Activated T-helper 9 cell treated with anti-CD3 and anti-CD28 coated beads, Interleukin-2, amount 50 U/mL, for 16 hours (primary cell): ENCODE measurements at regions not wholly inside any gene's neighbourhood (a gene's known extent, or its start where the extent isn't known, plus 50 kb on each side); places are given as distances from the start of the nearest gene placed in this dataset.
A peak's percentile ranks its signal among the peaks of the same experiment; 100 is the strongest.
"Not testable (repeated sequence)": the region's sequence is repeated elsewhere in the genome, so short reads cannot be mapped to it uniquely, and the experiment has no call there.

Experiments used
- DNase-seq: peaks from one replicate; pipeline ENCODE4 v3.0.0-alpha.2; 2020; ENCODE audit warnings: low read depth

GRCh38 chrX:50967736-50968135, 57.2 kb downstream of the BMP15 start:
- no peak for DNase-seq

DNA sequence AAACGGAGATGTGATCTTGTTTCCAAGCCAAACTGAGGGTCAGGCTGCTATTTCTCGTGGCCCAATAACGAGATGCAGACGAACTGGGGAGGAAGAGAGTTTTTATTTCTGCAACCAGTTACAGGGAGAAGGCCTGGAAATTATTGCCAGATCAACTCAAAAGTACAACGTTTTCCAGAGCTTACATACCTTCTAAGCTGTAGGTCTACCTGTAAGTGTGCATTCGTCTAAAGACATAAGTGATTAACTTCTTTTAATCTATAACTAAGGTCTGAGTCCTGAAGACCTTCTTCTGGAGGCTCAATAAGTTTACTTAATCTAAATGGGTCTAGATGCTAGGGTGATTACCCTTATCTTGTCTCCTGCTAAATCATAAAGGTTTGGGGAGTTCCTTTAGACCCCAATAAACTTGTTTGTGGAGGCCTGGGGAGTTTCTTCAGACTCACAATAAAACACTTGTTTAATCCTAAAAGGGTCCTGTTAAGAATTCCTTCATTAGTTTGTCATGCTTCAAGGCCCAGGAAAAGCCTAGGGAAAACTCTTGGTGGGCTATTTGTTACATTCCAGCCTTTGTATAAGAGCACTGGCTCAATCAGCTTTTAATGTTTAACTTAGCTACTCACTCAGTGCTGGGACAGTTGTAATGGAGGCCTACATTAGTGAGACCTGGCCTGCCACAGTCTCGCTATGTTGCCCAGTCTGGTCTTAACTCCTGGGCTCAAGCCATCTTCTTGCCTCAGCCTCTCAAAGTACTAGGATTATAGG, 58.5 kb downstream of the BMP15 start:
- not testable (repeated sequence) for DNase-seq

- DNase-seq, result no peak
Observed at GRCh38 chrX:50971395-50971794, 60.9 kb downstream of the BMP15 start.

GRCh38 chrX:50973199-50973598, 62.7 kb downstream of the BMP15 start:
- no peak for DNase-seq

DNA sequence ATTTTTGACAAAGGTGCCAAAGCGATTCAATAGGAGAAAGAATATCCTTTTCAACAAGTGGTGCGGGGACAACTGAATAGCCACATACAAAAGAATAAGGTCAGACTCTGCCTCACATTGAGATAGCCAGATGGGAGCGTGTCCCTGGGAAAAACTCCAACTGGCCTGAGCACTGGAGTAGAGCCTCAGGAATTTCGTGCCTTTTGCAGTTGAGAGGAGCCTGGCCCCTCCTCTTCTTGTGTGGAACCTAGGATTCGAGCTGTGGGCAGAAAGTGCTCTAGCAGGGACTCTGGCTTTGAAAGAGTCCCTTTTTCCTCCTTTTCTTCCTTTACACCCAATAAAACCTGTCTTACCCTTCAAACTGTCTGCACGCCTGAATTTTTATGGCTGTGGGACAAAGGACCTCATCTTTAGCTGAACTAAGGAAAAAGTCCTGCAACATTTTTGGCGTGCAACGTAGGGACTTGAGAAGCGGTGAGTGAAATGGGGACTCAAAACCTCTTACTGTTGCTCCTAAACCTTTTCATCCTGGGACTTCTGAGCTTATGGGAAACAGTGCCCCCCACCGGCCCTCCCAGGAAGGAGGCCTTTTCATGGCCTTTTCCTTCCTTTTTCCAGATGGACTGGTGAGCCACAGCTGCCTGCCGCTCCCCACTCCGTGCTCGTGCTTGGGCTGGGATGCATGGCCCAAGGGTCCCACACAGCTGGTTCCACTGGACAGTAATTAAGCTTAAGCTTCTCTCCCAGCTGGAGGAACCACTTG, 68.6 kb downstream of the BMP15 start:
- no peak for DNase-seq

- DNase-seq, result no peak
Observed at GRCh38 chrX:50980251-50980650, 69.7 kb downstream of the BMP15 start.

DNA sequence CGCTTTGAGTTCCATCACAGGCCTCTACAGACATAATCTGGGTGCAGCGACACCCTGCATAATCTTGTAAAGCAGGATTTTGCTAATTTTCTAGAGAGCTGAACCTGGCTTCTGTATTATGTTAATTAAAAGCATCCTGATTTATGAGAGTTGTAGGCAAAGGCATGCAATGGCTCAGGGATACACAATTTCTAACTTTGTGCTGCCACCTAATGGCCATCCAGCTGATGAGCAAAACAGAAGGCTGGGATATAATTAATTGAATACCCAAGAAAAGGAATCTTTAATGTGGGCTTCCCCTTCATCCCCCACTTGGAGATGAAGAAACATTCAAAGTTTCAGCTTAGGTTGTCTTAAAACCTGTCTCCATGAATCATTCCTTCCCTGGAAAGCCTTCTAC, 78.1 kb downstream of the BMP15 start:
- no peak for DNase-seq

DNA sequence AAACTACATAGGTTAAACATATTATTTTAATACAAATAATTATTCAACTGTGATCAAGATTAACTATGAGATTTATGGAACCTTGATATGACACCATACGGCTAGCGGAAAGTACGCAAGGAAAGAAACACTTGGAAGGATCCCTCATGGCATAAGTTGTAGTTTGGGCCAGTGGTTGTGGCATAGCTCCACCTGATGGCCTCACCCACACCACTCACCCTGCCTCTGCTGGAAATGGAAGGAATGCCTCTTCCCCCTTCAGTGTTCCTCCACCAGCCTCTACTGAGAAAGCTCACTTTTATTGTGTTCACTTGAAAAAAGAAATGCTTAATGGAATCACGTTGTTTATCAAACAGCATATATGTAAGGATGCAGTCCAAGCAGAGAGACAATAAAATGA, 86.4 kb downstream of the BMP15 start:
- DNase-seq, result no peak

GRCh38 chrX:51000384-51000783, 89.8 kb downstream of the BMP15 start:
- DNase-seq, result not testable (repeated sequence)

DNA sequence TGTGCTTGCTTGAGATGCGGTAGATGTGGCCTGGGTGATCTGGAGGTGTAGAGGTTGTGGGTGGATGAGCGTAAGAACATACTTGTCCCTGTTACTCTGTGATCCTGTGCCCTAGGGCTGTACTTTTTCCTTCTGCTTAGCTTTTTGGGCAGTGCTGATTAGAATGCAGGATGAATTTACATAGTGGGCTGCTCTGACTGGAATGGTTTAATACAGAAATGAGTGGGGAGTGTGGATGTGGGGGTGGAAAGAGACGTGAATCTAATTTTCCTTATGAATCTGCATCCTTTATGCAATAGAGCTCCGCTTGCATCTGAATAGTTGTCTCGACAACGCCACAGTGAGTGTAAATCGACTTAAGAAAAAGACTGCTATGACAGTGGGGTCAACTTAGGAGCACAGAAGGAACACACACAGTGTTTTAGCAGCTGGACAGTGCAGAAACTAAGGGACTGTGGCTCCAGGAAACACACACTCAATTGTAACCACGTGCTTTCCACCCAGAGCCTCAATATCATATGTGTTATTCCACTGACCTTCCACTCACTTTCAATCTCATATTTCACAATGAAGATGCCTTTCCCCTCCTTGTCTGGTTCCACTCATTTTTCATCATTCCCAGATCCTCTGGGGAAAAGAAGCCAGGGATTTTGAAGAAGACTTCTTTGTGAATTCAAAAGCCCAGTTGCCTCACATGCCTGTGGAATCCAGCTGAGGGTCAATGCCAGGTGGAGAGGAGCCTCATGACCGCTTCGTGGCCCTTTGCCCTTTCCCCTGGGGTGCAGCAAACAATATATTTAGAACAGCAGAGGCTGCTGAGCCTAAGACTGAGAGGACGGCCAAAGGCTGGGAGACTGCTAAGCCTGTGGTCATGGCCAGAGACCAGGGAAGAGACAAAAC, 91.4 kb downstream of the BMP15 start:
- DNase-seq, result not testable (repeated sequence)

- DNase-seq, result no peak
Observed at GRCh38 chrX:51006064-51006463, 95.5 kb downstream of the BMP15 start.

GRCh38 chrX:51024106-51024696, 113.7 kb downstream of the BMP15 start:
- no peak for DNase-seq

DNA sequence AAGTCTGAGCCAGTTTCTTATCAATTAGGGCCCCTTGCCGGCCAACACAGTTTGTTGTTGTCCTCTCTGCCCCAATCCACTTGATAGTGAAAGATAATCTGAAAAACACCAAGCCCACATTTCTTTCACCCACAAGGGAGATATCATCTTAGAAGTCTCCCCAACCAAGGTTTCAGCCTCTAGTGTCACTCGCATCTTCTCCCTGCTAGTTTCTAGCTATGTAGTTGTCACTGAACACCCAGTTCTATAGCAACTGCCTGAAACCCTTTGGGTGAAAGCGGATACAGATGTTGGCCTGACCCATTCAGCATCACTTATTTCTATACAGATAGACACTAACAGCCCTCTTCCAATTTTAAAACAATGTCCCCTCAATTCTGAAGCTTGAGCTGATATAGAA, 116.3 kb downstream of the BMP15 start:
- DNase-seq, result no peak

GRCh38 chrX:51035746-51036145, 125.2 kb downstream of the BMP15 start:
- no peak for DNase-seq

DNA sequence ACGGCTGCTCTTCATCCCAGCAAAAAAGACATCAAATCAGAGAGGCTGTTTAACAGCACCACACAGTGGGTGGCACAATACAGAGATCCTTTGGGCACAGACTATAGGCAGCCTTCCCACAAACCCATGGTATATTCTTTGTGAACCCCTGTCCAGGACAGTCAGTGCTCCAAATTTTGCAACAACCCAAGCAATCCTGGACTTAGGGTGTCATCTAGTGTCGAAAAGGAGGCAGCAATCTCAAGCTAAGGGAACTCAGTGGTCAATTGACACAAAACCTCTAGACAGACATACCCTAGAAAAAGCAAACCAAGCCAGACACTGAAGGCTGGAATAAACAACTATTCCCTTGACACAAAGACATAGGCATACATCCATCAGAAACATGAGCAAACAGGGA, 137.4 kb downstream of the BMP15 start:
- no peak for DNase-seq

DNA sequence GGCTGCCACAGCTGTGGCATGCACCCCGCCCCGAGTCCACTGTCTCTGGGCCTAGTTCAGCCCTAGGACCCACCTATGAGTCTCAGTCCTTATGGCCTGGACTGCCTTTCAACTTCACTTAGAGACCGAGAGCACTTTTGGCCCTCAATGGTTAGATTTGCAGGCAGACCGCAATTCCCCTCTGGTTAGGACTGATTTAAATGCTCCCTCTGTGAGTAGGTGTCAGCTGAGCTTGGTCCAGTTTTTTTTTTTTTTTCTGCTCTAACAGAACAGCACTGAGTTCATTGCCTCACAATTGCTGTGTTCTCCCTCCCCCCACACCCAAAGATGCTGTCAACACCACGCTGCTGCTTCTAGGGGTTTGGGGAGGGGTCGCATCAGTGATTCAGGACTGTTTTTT, 143.2 kb downstream of the BMP15 start:
- no peak for DNase-seq

DNA sequence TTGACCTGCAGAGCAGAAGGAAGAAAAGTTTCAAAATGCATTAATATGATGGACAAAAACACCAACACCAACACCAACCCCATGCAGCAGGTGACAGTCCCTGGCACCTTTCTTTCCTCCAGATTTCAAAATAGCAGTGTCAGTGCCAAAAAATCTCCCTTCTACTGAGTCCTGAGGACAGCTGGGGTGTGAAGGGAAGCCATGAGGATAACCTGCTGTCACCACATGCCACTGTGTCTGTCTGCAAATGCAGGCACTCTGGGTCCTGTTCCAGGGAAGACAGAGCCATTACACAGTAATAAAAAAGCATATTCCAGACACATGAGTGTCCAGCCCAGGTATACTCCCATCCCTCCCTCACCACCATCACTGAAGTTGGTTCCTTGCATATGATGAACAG, 187.5 kb downstream of the BMP15 start:
- no peak for DNase-seq

- not testable (repeated sequence) for DNase-seq
Observed at GRCh38 chrX:51119058-51119926, 208.8 kb downstream of the BMP15 start.

- not testable (repeated sequence) for DNase-seq
Observed at GRCh38 chrX:51125743-51126142, 206.9 kb upstream of the NUDT10 start.

DNA sequence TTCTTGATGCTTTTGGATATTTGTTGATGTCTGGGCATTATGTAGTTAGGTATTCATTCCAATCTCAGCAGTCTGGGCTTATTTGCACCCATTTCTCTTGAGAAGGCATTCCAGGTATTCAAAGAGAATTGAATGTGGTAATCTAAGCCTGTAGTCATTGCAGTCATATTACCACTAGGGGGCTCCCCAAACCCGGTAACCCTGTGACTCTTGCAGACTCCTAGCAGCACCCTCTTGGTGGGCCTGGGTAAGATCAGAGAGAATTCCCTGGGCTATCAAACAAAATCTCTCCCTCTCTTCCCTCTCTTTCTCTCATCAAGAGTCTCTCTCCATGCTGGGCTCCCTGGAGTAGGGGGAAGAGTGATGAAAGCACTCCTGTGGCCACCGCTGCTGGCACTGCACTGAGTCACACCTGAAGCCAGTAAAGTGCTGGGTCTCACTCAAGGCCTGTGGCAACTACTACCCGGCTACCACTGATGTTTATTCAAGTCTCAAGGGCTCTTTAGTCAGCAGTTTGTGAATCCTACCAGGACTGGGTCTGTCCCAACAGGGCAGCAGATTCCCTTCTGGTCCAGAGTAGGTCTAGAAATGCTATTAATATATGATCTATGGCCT, 187.7 kb upstream of the NUDT10 start:
- peak; percentile 1 for DNase-seq

DNA sequence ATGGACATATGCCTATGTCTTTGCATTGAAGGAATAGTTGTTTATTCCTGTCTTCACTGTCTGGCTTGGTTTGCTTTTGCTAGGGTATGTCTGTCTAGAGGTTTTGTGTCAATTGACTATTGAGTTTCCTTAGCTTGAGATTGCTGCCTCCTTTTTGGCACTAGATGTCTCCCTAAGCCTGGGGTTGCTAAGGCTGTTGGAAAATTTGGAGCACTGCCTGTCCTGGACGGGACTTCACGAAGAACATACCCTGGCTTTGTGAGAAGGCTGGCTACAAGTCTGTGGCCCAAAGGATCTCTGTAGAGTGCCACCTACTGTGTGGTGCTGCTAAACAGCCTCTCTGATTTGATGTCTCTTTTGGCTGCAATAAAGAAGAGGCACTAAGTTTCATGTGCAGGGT, 183.8 kb upstream of the NUDT10 start:
- DNase-seq, result no peak
